Body of pancreas (tissue), 4 donors: ENCODE measurements at regions not wholly inside any gene's neighbourhood (a gene's known extent, or its start where the extent isn't known, plus 50 kb on each side); places are given as distances from the start of the nearest gene placed in this dataset.

Experiments
- ATAC-seq: fragments of 150-250 bp; one replicate; pipeline ENCODE4 v1.9.1; 2016
- DNase-seq, 4 donors: peaks; one replicate each; pipeline ENCODE4 v3.0.0-alpha.2; 2019
- H3K27ac ChIP-seq, 4 donors: fragments of 200-600 bp; sonication (generic); 1 replicate in 3 of 4; 2 replicates in 1 of 4; pipeline versions ENCODE4 v1.5.1 to v1.6.1; 2016 to 2019; ENCODE audit warnings: mild to moderate bottlenecking in 1 of 4, mixed read lengths in 1 of 4, moderate library complexity in 1 of 4
- H3K27me3 ChIP-seq, 2 donors: fragments of 200-600 bp; sonication (generic); one replicate each; pipeline ENCODE4 v1.6.0; 2016; ENCODE audit warnings: mild to moderate bottlenecking in 1 of 2
- H3K36me3 ChIP-seq, 2 donors: fragments of 200-600 bp; sonication (generic); replicated peaks in 1 of 2; 2 replicates each; pipeline ENCODE4 v1.5.1; 2016; ENCODE audit warnings: low read depth in 2 of 2; ENCODE audit not compliant: insufficient read depth in 1 of 2
- H3K4me1 ChIP-seq: fragments of 200-600 bp; sonication (generic); one replicate; pipeline ENCODE4 v1.6.0; 2016
- H3K4me3 ChIP-seq, 2 donors: fragments of 200-600 bp; sonication (generic); 1 replicate in 1 of 2; 2 replicates in 1 of 2; pipeline ENCODE4 v1.5.1; 2016 to 2019
- H3K9me3 ChIP-seq, 3 donors: fragments of 200-600 bp; sonication (generic); 1 replicate in 2 of 3; 2 replicates in 1 of 3; pipeline ENCODE4 v1.5.1; 2016
- POLR2A ChIP-seq, 3 donors: fragments of 450-650 bp; IDR thresholded peaks; one replicate each; pipeline ENCODE4 v1.6.1; 2016; ENCODE audit warnings: antibody characterized with exemption in 3 of 3, mild to moderate bottlenecking in 2 of 3
- WGBS, 2 donors: methylation state at CpG; one replicate each; pipeline ENCODE4 v1.1.5; 2017; 5-methylcytosine and 5-hydroxymethylcytosine counted together
- intact Hi-C: fragments of 100-400 bp; cut with DNase I; formaldehyde crosslinking; loops from one replicate; pipeline ENCODE4 v1.15.1; 2023
- TF ChIP-seq, protein P1 (sequence below), 7 experiments: fragments of 450-650 bp in 4 of 7; fragments of 200-600 bp in 3 of 7; sonication (generic) in 3 of 7; IDR thresholded peaks; one replicate each; pipeline ENCODE4 v1.5.1; 2016 to 2019; ENCODE audit warnings: antibody characterized with exemption in 7 of 7

DNA sequence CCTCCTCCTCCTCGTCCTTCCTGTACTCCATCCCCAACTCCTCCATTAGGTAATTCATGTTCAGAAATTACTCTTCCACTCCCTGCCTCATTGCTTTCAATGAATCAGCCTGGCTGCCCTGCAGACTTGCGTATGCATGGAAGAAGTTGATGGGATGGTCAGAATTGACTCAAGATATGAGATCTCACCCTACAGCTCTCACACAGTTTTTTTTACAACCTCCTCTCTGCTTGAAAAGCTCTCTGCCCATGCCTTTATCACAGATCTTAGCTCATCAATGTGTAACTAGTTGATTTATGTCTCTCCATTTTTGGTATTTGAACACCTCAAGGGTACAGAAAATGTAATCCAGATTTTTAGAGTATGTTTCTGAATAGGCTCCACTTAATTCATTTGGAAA is 506.9 kb downstream of the TBC1D4 start:
- intact Hi-C loops, result no loop called here
- WGBS, 2 donors, result 47 to 53% methylated on average over 2 of the region's 2 CpGs
- H3K27me3 ChIP-seq, result no peaks in the 10 kb centered on the region
- ATAC-seq, result no peak
- TF ChIP-seq POLR2A (IDR thresholded peaks at IDR 0.05), result no peak
- TF ChIP-seq, protein P1, sequence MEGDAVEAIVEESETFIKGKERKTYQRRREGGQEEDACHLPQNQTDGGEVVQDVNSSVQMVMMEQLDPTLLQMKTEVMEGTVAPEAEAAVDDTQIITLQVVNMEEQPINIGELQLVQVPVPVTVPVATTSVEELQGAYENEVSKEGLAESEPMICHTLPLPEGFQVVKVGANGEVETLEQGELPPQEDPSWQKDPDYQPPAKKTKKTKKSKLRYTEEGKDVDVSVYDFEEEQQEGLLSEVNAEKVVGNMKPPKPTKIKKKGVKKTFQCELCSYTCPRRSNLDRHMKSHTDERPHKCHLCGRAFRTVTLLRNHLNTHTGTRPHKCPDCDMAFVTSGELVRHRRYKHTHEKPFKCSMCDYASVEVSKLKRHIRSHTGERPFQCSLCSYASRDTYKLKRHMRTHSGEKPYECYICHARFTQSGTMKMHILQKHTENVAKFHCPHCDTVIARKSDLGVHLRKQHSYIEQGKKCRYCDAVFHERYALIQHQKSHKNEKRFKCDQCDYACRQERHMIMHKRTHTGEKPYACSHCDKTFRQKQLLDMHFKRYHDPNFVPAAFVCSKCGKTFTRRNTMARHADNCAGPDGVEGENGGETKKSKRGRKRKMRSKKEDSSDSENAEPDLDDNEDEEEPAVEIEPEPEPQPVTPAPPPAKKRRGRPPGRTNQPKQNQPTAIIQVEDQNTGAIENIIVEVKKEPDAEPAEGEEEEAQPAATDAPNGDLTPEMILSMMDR (IDR thresholded peaks at IDR 0.05), result no peak
- H3K4me3 ChIP-seq, result no peak overlapping the region
- no peaks in the 10 kb centered on the region for H3K4me1 ChIP-seq
- DNase-seq, result no peak
- H3K27ac ChIP-seq, result no peak overlapping the region
- no peaks in the 10 kb centered on the region for H3K36me3 ChIP-seq
- H3K9me3 ChIP-seq, result no peaks in the 10 kb centered on the region

DNA sequence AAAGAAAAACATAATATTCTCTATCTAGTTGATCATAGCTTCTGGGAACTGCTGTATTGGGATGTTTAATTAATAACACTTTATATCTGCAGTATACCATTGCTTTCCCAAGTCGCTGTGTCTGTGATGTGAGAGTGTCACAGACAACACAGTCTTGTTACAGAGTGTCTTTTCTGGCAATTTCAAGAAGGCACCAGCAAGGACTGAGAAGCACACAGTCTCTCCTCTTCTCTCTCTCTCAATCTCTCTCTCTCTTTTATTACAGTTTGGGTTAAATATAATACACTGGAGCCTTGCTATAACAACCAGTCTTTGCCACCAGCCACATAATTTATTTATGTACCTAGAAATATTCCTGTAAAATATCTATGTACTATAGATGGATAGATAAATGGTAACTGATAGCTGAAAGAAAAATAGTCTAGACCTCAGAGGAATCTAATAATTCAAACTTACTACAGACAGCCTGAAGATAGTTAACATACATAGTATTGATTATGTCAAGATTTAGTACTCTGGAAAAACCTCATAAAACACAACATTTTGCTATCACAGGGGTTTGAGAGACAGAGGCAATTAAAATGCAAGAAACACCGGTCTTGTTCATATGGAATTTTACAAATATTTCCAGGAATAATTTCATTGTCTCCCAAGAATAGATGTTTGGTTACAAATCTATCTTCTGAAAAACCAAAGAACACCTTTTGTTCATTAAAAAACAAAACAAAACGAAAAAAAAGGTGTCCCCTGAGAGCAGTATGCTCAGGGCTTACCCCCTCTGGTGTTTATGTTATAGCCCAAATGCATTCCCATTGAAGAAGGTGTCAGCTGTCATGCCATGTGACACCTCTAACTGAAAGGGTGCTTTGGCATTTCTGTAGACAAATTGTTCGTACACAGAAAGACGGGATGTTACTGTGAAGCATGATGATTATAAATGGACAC is 507.8 kb downstream of the TBC1D4 start:
- WGBS, 2 donors, result 33 to 54% methylated on average over 5 of the region's 5 CpGs
- Histone ChIP-seq H3K27ac (no peak overlapping the region), H3K4me3 (no peak overlapping the region), H3K27me3 (no peaks in the 10 kb centered on the region), H3K9me3 (no peaks in the 10 kb centered on the region), H3K36me3 (no peaks in the 10 kb centered on the region), H3K4me1 (no peaks in the 10 kb centered on the region)
- ATAC-seq, result no peak
- no peak for DNase-seq
- no peak for TF ChIP-seq POLR2A (IDR thresholded peaks at IDR 0.05)
- TF ChIP-seq, protein P1 (IDR thresholded peaks at IDR 0.05), result no peak
- intact Hi-C loops, result no loop called here

DNA sequence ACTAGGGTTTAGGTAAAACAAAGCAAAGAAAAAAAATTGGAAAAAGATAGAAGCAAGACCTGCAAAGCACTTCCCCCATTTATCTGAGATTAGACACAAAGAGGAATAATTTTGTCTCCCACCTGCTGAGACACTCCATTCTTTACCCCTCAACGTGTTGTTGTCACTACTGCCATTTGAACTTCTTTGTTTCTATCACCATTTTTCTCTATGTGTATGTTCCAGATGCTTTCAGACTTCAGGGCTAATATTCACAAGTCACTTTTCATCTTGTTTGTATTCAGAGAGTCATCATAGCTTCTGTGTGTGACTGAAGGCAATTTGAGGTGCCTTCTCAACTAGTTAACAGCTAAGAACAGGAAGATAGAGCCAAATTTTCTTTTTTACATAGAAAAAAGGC is 512.5 kb downstream of the TBC1D4 start:
- TF ChIP-seq, protein P1 (IDR thresholded peaks at IDR 0.05), result no peak
- TF ChIP-seq POLR2A (IDR thresholded peaks at IDR 0.05), result no peak
- no peak for ATAC-seq
- 22 to 33% methylated on average over 1 of the region's 1 CpG for WGBS, 2 donors

DNA sequence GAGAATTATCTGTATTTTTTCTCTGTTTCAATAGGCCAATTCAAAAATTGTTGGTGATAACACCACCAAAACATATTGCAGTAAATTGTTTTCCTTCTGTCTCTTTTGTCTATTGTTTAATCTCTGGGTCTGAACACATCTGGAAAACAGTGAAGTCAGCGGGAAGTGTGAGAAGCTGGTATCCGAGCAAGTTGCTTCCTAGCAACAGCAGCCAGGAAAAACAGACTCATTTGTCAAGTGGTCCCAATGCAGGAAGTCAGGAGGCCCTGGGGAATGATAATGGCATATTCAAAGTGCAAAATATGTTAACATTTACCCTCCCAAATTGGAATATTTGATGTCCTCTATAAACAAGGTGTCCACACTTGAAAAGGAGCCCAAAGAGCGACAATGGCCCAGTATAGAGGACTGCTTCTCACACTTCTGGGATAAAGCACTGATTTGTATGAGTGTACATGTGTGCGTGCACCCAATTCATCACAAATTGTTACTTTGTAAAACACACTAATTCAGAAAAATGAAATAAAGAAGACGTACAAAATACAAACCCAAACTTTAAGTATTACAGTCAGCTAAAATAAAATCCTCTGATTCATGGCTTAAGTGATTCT is 515.0 kb downstream of the TBC1D4 start:
- no peaks in the 10 kb centered on the region for H3K4me1 ChIP-seq
- H3K36me3 ChIP-seq, result no peaks in the 10 kb centered on the region
- H3K9me3 ChIP-seq, result no peaks in the 10 kb centered on the region
- no peak overlapping the region for H3K4me3 ChIP-seq
- no peak for DNase-seq
- no peak overlapping the region for H3K27ac ChIP-seq
- intact Hi-C loops, result no loop called here
- no peaks in the 10 kb centered on the region for H3K27me3 ChIP-seq
- WGBS, 2 donors, result 36 to 37% methylated on average over 5 of the region's 5 CpGs
- TF ChIP-seq, protein P1 (IDR thresholded peaks at IDR 0.05), result no peak
- TF ChIP-seq POLR2A (IDR thresholded peaks at IDR 0.05), result no peak
- ATAC-seq, result no peak

More for the DNA sequence above, 512.5 kb downstream of the TBC1D4 start:
- intact Hi-C loops, result no loop called here
- no peak overlapping the region for H3K4me3 ChIP-seq
- no peak for DNase-seq
- H3K27ac ChIP-seq, result no peak overlapping the region
- no peaks in the 10 kb centered on the region for H3K9me3 ChIP-seq
- H3K36me3 ChIP-seq, result no peaks in the 10 kb centered on the region
- H3K27me3 ChIP-seq, result no peaks in the 10 kb centered on the region
- H3K4me1 ChIP-seq, result no peaks in the 10 kb centered on the region
